Spleen (tissue), 7 donors: ENCODE measurements at regions not wholly inside any gene's neighbourhood (a gene's known extent, or its start where the extent isn't known, plus 50 kb on each side); places are given as distances from the start of the nearest gene placed in this dataset.

Experiments
- POLR2A ChIP-seq, 3 donors: fragments of 450-650 bp; IDR thresholded peaks; one replicate each; pipeline ENCODE4 v1.5.1; 2017; ENCODE audit warnings: antibody characterized with exemption in 3 of 3, mild to moderate bottlenecking in 1 of 3
- TF ChIP-seq, protein P1 (sequence below), 11 experiments: fragments of 200-600 bp in 7 of 11; fragments of 450-650 bp in 4 of 11; sonication (generic) in 4 of 11; IDR thresholded peaks in 8 of 11; conservative IDR thresholded peaks in 3 of 11; 1 replicate in 7 of 11; 2 replicates in 4 of 11; pipeline versions ENCODE4 v1.4.0 to v1.8.0; 2016 to 2021; ENCODE audit warnings: antibody characterized with exemption in 11 of 11, inconsistent platforms in 4 of 11, mild to moderate bottlenecking in 1 of 11
- donor health status: DM: no; HTN: no; CAD: no; lungs with moderate emphysema.
- donor health status: DM: no; HTN: no; CAD: no.
- donor health status: DM: no; HTN: no; CAD: no.

DNA sequence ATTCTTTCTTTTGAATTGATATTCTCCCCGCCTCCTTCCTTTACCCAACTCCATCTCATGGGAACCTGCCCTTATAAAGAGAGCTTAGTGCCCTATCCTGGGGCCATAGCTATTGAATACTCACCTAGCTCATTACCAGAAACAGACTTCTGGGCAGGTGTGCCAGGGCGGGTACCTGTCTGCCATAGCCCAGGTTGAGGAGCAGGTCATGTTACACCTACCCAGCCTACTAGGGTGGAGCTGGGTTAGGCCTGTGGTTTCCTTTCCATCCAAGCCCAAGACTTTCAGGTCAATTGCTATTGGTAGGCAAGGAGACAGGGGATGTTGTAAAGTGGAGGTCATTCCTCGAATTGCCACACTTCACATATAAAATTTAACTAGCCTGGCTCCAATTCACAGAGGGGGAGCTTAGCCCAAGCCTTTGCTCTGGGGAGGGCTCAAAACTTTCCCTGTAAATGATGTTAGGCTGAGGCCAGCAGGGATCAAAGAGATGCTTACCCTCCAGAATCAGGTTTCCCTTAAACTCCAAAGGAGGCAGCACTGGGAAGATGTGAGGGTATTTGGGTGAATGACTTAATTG lies 87.1 kb upstream of the IPO9 start:
- TF ChIP-seq, protein P1, sequence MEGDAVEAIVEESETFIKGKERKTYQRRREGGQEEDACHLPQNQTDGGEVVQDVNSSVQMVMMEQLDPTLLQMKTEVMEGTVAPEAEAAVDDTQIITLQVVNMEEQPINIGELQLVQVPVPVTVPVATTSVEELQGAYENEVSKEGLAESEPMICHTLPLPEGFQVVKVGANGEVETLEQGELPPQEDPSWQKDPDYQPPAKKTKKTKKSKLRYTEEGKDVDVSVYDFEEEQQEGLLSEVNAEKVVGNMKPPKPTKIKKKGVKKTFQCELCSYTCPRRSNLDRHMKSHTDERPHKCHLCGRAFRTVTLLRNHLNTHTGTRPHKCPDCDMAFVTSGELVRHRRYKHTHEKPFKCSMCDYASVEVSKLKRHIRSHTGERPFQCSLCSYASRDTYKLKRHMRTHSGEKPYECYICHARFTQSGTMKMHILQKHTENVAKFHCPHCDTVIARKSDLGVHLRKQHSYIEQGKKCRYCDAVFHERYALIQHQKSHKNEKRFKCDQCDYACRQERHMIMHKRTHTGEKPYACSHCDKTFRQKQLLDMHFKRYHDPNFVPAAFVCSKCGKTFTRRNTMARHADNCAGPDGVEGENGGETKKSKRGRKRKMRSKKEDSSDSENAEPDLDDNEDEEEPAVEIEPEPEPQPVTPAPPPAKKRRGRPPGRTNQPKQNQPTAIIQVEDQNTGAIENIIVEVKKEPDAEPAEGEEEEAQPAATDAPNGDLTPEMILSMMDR (IDR thresholded peaks at IDR 0.05 in 8 of 11, conservative IDR thresholded peaks at IDR 0.05 in 3 of 11): no peak
- TF ChIP-seq POLR2A (IDR thresholded peaks at IDR 0.05): no peak
